ENCODE measurements at regions not wholly inside any gene's neighbourhood (a gene's known extent, or its start where the extent isn't known, plus 50 kb on each side); places are given as distances from the start of the nearest gene placed in this dataset.
A peak's percentile ranks its signal among the peaks of the same experiment; 100 is the strongest.

- no peak for TF ChIP-seq EP300 (IDR thresholded peaks at IDR 0.05; ENCODE audit: borderline replicate concordance in 1 of 2, low read depth in 1 of 2, low read length in 1 of 2)
- TF ChIP-seq SIN3A (IDR thresholded peaks at IDR 0.05; ENCODE audit: borderline replicate concordance, low read depth, low read length): no peak
These were observed 152.2 kb upstream of the MEIS2 start (continued) for GRCh38 chr15:37252530-37252929.

DNA sequence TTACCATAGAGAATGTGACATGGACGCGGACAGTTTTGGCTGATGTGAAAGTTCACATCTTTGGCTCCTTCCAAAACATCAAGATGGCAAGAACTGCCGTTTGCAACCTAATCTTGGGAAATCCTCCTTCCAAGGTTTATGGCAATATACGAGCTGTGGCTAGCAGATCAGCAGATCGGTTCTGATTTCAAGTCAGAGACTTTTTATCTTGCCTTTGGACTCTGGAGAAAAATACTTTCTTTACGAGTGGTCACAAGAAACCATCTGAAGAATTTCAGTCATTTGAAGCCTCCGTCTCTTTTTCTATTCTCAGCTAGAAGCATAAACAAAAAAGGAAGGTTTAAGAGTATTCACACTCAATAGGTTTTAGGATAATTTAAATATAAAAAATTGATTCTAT, 153.5 kb upstream of the MEIS2 start:
- POLR2A ChIA-PET: no interaction called here
- Histone ChIP-seq H3K79me2 (ENCODE audit: insufficient read depth) (no peaks in the 10 kb centered on the region), H3K4me1 (ENCODE audit: control insufficient read depth in 1 of 2, insufficient read depth in 2 of 2, low read depth in 1 of 2, low read length in 1 of 2) (no peaks in the 10 kb centered on the region), H3K9ac (no peak overlapping the region), H3K27ac (ENCODE audit: low read depth in 2 of 2, low read length in 1 of 2) (peak overlapping the region in 1 of 2 experiments; percentile 14; a peak in 1 of 4 replicates), H3K4me3 (ENCODE audit: low read depth in 2 of 2, low read length in 1 of 2) (no peak overlapping the region), H3K36me3 (replicated peaks in 1 of 2; ENCODE audit: control insufficient read depth in 1 of 2, insufficient read depth in 2 of 2, low read length in 1 of 2) (no peaks in the 10 kb centered on the region), H3K27me3 (ENCODE audit: insufficient read depth) (no peaks in the 10 kb centered on the region), H3K9me3 (no peaks in the 10 kb centered on the region), H3K9me2 (no peaks in the 10 kb centered on the region), H4K20me1 (ENCODE audit: insufficient read depth) (no peaks in the 10 kb centered on the region), H3K4me2 (no peak overlapping the region), H3F3A (replicated peaks; ENCODE audit: insufficient read depth) (no peaks in the 10 kb centered on the region), H2AFZ (ENCODE audit: low read depth) (peak overlapping the region; percentile 68; the same call in 1 of the 2 replicates)
- DNase-seq: no peak
- CTCF ChIA-PET: interaction anchor here (0.8 kb wide), 1 partner anchor 10 kb away, joined by 3 read pairs; no protein-coding TSS in a partner anchor
- TF ChIP-seq, protein P1, sequence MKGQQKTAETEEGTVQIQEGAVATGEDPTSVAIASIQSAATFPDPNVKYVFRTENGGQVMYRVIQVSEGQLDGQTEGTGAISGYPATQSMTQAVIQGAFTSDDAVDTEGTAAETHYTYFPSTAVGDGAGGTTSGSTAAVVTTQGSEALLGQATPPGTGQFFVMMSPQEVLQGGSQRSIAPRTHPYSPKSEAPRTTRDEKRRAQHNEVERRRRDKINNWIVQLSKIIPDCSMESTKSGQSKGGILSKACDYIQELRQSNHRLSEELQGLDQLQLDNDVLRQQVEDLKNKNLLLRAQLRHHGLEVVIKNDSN (IDR thresholded peaks at IDR 0.05; ENCODE audit: borderline replicate concordance, low read depth): no peak
- TF ChIP-seq, protein P2, sequence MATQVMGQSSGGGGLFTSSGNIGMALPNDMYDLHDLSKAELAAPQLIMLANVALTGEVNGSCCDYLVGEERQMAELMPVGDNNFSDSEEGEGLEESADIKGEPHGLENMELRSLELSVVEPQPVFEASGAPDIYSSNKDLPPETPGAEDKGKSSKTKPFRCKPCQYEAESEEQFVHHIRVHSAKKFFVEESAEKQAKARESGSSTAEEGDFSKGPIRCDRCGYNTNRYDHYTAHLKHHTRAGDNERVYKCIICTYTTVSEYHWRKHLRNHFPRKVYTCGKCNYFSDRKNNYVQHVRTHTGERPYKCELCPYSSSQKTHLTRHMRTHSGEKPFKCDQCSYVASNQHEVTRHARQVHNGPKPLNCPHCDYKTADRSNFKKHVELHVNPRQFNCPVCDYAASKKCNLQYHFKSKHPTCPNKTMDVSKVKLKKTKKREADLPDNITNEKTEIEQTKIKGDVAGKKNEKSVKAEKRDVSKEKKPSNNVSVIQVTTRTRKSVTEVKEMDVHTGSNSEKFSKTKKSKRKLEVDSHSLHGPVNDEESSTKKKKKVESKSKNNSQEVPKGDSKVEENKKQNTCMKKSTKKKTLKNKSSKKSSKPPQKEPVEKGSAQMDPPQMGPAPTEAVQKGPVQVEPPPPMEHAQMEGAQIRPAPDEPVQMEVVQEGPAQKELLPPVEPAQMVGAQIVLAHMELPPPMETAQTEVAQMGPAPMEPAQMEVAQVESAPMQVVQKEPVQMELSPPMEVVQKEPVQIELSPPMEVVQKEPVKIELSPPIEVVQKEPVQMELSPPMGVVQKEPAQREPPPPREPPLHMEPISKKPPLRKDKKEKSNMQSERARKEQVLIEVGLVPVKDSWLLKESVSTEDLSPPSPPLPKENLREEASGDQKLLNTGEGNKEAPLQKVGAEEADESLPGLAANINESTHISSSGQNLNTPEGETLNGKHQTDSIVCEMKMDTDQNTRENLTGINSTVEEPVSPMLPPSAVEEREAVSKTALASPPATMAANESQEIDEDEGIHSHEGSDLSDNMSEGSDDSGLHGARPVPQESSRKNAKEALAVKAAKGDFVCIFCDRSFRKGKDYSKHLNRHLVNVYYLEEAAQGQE (IDR thresholded peaks at IDR 0.05; ENCODE audit: low read depth, low read length): no peak
- no peak for TF ChIP-seq EZH2phosphoT487 (IDR thresholded peaks at IDR 0.05; ENCODE audit: borderline replicate concordance, low read depth)
- no peak for TF ChIP-seq JUND (IDR thresholded peaks at IDR 0.05)
- no peak for TF ChIP-seq MXI1 (IDR thresholded peaks at IDR 0.05; ENCODE audit: low read depth, low read length)
- TF ChIP-seq CTCF (IDR thresholded peaks at IDR 0.05): no peak
- no peak for TF ChIP-seq FOXJ3 (CRISPR knock-in tag; IDR thresholded peaks at IDR 0.05)
- no peak for TF ChIP-seq MAX (IDR thresholded peaks at IDR 0.05; ENCODE audit: low read depth)
- TF ChIP-seq, protein P3, sequence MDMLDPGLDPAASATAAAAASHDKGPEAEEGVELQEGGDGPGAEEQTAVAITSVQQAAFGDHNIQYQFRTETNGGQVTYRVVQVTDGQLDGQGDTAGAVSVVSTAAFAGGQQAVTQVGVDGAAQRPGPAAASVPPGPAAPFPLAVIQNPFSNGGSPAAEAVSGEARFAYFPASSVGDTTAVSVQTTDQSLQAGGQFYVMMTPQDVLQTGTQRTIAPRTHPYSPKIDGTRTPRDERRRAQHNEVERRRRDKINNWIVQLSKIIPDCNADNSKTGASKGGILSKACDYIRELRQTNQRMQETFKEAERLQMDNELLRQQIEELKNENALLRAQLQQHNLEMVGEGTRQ (IDR thresholded peaks at IDR 0.05; ENCODE audit: borderline replicate concordance, low read depth, low read length): no peak
- TF ChIP-seq TEAD4 (IDR thresholded peaks at IDR 0.05; ENCODE audit: borderline replicate concordance, insufficient read depth): no peak
- no peak for TF ChIP-seq NRF1 (IDR thresholded peaks at IDR 0.05; ENCODE audit: low read depth, low read length)
- TF ChIP-seq TAF1 (IDR thresholded peaks at IDR 0.05; ENCODE audit: borderline replicate concordance, low read depth, low read length): no peak
- no peak for TF ChIP-seq TCF12 (IDR thresholded peaks at IDR 0.05)
- no peak for TF ChIP-seq GABPA (IDR thresholded peaks at IDR 0.05; ENCODE audit: low read depth)
- WGBS (ENCODE audit: low lambda C conversion rate): 64% methylated on average over 7 of the region's 7 CpGs

Measured in SK-N-SH (cell line).